ENCODE measurements at regions not wholly inside any gene's neighbourhood (a gene's known extent, or its start where the extent isn't known, plus 50 kb on each side); places are given as distances from the start of the nearest gene placed in this dataset.

- TF ChIP-seq CTCF (conservative IDR thresholded peaks at IDR 0.05; ENCODE audit: low read length) (no peak), EZH2phosphoT487 (IDR thresholded peaks at IDR 0.05; ENCODE audit: borderline replicate concordance, low read depth, low read length) (no peak)
These were observed 232.9 kb upstream of the NR4A3 start for GRCh38 chr9:99588747-99589146.
